IPS-18a (cell line): ENCODE measurements at regions not wholly inside any gene's neighbourhood (a gene's known extent, or its start where the extent isn't known, plus 50 kb on each side); places are given as distances from the start of the nearest gene placed in this dataset.

Source experiments
- H3K27ac ChIP-seq: one replicate; pipeline ENCODE4 v1.5.1; 2013; ENCODE audit warnings: low read length
- H3K27me3 ChIP-seq: one replicate; pipeline ENCODE4 v1.6.1; 2013; ENCODE audit warnings: mild to moderate bottlenecking, low read length; ENCODE audit not compliant: control insufficient read depth, insufficient read depth
- H3K36me3 ChIP-seq: one replicate; pipeline ENCODE4 v1.6.1; 2013; ENCODE audit warnings: low read depth, low read length; ENCODE audit not compliant: control insufficient read depth
- H3K4me1 ChIP-seq: one replicate; pipeline ENCODE4 v1.6.1; 2013; ENCODE audit warnings: low read depth, low read length; ENCODE audit not compliant: control insufficient read depth
- H3K4me3 ChIP-seq: one replicate; pipeline ENCODE4 v1.5.1; 2013; ENCODE audit warnings: low read length
- H3K9ac ChIP-seq: one replicate; pipeline ENCODE4 v1.6.1; 2013; ENCODE audit warnings: mild to moderate bottlenecking, low read length, moderate library complexity
- H3K9me3 ChIP-seq: one replicate; pipeline ENCODE4 v1.6.1; 2013; ENCODE audit warnings: low read depth, low read length; ENCODE audit not compliant: control insufficient read depth

DNA sequence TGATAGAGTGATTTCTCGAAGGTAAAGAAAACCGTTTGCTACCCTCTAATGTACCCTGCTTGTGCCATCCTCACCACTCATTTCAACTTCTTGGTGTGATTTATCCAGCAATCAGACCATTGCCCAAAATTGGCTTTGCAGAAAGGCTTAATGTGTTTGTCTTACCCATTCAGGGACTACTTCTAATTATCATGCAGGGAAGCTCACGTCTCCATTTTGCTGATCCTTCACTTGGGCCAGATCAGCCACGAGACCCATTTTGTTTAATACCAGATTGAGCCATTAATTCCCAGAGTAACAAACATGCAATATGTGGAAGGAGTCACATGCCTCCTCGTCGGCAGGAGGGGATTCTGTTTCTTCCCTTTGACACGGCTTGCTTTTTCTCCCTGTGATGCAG lies 51.1 kb upstream of the CRY1 start:
- Histone ChIP-seq H3K9ac (no peak overlapping the region), H3K36me3 (no peaks in the 10 kb centered on the region), H3K4me1 (no peaks in the 10 kb centered on the region), H3K9me3 (no peaks in the 10 kb centered on the region), H3K27me3 (no peaks in the 10 kb centered on the region), H3K27ac (no peak overlapping the region), H3K4me3 (no peak overlapping the region)

- H3K4me3 ChIP-seq = no peak overlapping the region
- no peak overlapping the region for H3K9ac ChIP-seq
- H3K36me3 ChIP-seq = no peaks in the 10 kb centered on the region
- no peaks in the 10 kb centered on the region for H3K9me3 ChIP-seq
- no peak overlapping the region for H3K27ac ChIP-seq
- no peaks in the 10 kb centered on the region for H3K27me3 ChIP-seq
- H3K4me1 ChIP-seq = no peaks in the 10 kb centered on the region
Measured at GRCh38 chr12:107144990-107145389, 51.6 kb upstream of the CRY1 start.

GRCh38 chr12:107145397-107145796 lies 52.0 kb upstream of the CRY1 start:
- Histone ChIP-seq H3K4me1 (no peaks in the 10 kb centered on the region), H3K36me3 (no peaks in the 10 kb centered on the region), H3K9me3 (no peaks in the 10 kb centered on the region), H3K27me3 (no peaks in the 10 kb centered on the region), H3K9ac (no peak overlapping the region), H3K4me3 (no peak overlapping the region), H3K27ac (no peak overlapping the region)

- no peak overlapping the region for H3K4me3 ChIP-seq
- H3K27me3 ChIP-seq = no peaks in the 10 kb centered on the region
- no peaks in the 10 kb centered on the region for H3K36me3 ChIP-seq
- H3K9me3 ChIP-seq = no peaks in the 10 kb centered on the region
- H3K9ac ChIP-seq = no peak overlapping the region
- H3K27ac ChIP-seq = no peak overlapping the region
- no peaks in the 10 kb centered on the region for H3K4me1 ChIP-seq
Measured at GRCh38 chr12:107148107-107148506, 54.8 kb upstream of the CRY1 start.

- Histone ChIP-seq H3K36me3 (no peaks in the 10 kb centered on the region), H3K4me3 (no peak overlapping the region), H3K27me3 (no peaks in the 10 kb centered on the region), H3K9me3 (no peaks in the 10 kb centered on the region), H3K27ac (no peak overlapping the region), H3K4me1 (no peaks in the 10 kb centered on the region), H3K9ac (no peak overlapping the region)
Measured at GRCh38 chr12:107152315-107152714, 59.0 kb upstream of the CRY1 start.

GRCh38 chr12:107159384-107159900 lies 66.1 kb upstream of the CRY1 start:
- Histone ChIP-seq H3K27me3 (peaks cover 3% of the 10 kb centered on the region), H3K9me3 (no peaks in the 10 kb centered on the region), H3K36me3 (no peaks in the 10 kb centered on the region), H3K9ac (no peak overlapping the region), H3K4me1 (no peaks in the 10 kb centered on the region), H3K27ac (no peak overlapping the region), H3K4me3 (no peak overlapping the region)

GRCh38 chr12:107163413-107163812 lies 70.1 kb upstream of the CRY1 start:
- no peaks in the 10 kb centered on the region for H3K4me1 ChIP-seq
- H3K27ac ChIP-seq = no peak overlapping the region
- H3K36me3 ChIP-seq = no peaks in the 10 kb centered on the region
- H3K27me3 ChIP-seq = peaks cover 3% of the 10 kb centered on the region
- no peak overlapping the region for H3K4me3 ChIP-seq
- no peaks in the 10 kb centered on the region for H3K9me3 ChIP-seq
- H3K9ac ChIP-seq = no peak overlapping the region

- no peaks in the 10 kb centered on the region for H3K4me1 ChIP-seq
- H3K9me3 ChIP-seq = no peaks in the 10 kb centered on the region
- no peak overlapping the region for H3K27ac ChIP-seq
- H3K9ac ChIP-seq = no peak overlapping the region
- H3K27me3 ChIP-seq = peaks cover 3% of the 10 kb centered on the region
- H3K4me3 ChIP-seq = no peak overlapping the region
- H3K36me3 ChIP-seq = no peaks in the 10 kb centered on the region
Measured at GRCh38 chr12:107164392-107164791, 71.0 kb upstream of the CRY1 start.

- Histone ChIP-seq H3K4me3 (no peak overlapping the region), H3K9ac (no peak overlapping the region), H3K9me3 (no peaks in the 10 kb centered on the region), H3K4me1 (no peaks in the 10 kb centered on the region), H3K36me3 (no peaks in the 10 kb centered on the region), H3K27ac (no peak overlapping the region), H3K27me3 (peaks cover 3% of the 10 kb centered on the region)
Measured at GRCh38 chr12:107165581-107165980, 72.2 kb upstream of the CRY1 start.

GRCh38 chr12:107167756-107168155 lies 74.4 kb upstream of the CRY1 start:
- Histone ChIP-seq H3K27ac (no peak overlapping the region), H3K4me3 (no peak overlapping the region), H3K9me3 (no peaks in the 10 kb centered on the region), H3K27me3 (peaks cover 3% of the 10 kb centered on the region), H3K36me3 (no peaks in the 10 kb centered on the region), H3K4me1 (no peaks in the 10 kb centered on the region), H3K9ac (no peak overlapping the region)

DNA sequence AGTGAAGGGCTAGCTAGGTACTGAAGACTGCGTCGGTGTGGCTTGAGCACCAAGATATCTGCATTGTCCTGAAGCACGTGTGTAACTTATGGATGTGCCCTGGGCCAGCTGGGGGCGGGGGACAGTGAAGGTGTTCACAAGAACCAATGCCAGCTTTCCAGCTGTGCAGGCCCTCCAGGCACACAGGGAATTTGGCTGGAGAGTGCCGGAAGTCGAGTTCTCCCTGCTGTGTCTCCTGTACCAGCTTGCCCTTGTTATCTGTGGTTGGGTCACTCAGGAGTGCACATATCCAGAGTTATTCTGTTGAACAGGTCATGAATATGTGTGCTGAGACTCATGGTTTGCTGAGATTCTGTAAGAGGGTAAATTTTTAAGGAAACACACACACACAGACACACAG lies 75.9 kb upstream of the CRY1 start:
- no peak overlapping the region for H3K4me3 ChIP-seq
- no peaks in the 10 kb centered on the region for H3K36me3 ChIP-seq
- H3K9me3 ChIP-seq = no peaks in the 10 kb centered on the region
- H3K27ac ChIP-seq = no peak overlapping the region
- no peak overlapping the region for H3K9ac ChIP-seq
- no peaks in the 10 kb centered on the region for H3K27me3 ChIP-seq
- no peaks in the 10 kb centered on the region for H3K4me1 ChIP-seq

DNA sequence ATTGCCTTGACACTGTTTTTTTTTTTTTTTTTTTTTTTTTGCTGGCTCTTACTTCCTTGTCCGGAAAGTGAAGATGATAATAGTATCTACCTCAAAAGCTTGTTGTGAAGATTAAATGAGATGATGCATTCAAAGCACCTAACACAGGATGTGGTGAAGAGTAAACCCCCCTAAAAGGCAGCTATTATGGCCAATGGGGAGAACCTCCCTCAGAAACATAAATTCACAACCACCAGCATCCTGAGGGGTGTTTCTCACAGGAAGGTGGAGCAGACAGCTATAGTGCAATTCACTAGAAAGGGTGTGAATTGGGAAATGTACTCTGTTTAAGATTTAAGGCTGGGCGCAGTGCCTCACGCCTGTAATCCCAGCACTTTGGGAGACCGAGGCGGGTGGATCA lies 85.4 kb upstream of the CRY1 start:
- H3K27me3 ChIP-seq = no peaks in the 10 kb centered on the region
- no peak overlapping the region for H3K9ac ChIP-seq
- H3K27ac ChIP-seq = no peak overlapping the region
- H3K4me3 ChIP-seq = no peak overlapping the region
- H3K36me3 ChIP-seq = no peaks in the 10 kb centered on the region
- H3K4me1 ChIP-seq = no peaks in the 10 kb centered on the region
- no peaks in the 10 kb centered on the region for H3K9me3 ChIP-seq
